ENCODE measurements at regions not wholly inside any gene's neighbourhood (a gene's known extent, or its start where the extent isn't known, plus 50 kb on each side); places are given as distances from the start of the nearest gene placed in this dataset.
"Not testable (repeated sequence)": the region's sequence is repeated elsewhere in the genome, so short reads cannot be mapped to it uniquely, and the experiment has no call there.

GRCh38 chr5:19142713-19143414, 845.1 kb downstream of the CDH18 start:
- not testable (repeated sequence) for TF ChIP-seq CTCF, POLR2A (IDR thresholded peaks at IDR 0.05)

All from body of pancreas (tissue), 4 donors.